ENCODE measurements at regions not wholly inside any gene's neighbourhood (a gene's known extent, or its start where the extent isn't known, plus 50 kb on each side); places are given as distances from the start of the nearest gene placed in this dataset.

- CTCF ChIA-PET, result no interaction called here
- H3K4me2 ChIP-seq (ENCODE audit: low read length), result no peak overlapping the region
- TF ChIP-seq ZFX (IDR thresholded peaks at IDR 0.05) (no peak), SP1 (IDR thresholded peaks at IDR 0.05; ENCODE audit: low read depth) (no peak), EGR1 (IDR thresholded peaks at IDR 0.05; ENCODE audit: low read depth) (no peak), POLR2AphosphoS5 (IDR thresholded peaks at IDR 0.05; ENCODE audit: low read depth, low read length) (no peak), ELF1 (IDR thresholded peaks at IDR 0.05; ENCODE audit: borderline replicate concordance, low read depth) (no peak), EZH2phosphoT487 (IDR thresholded peaks at IDR 0.05; ENCODE audit: borderline replicate concordance) (no peak), ZBTB33 (IDR thresholded peaks at IDR 0.05; ENCODE audit: extremely low read depth, insufficient replicate concordance, low read length) (no peak), FOSL1 (IDR thresholded peaks at IDR 0.05; ENCODE audit: low read depth) (no peak), MAX (IDR thresholded peaks at IDR 0.05) (no peak), SRF (IDR thresholded peaks at IDR 0.05; ENCODE audit: low read depth) (no peak), EZH2 (IDR thresholded peaks at IDR 0.05) (no peak), POLR2A (IDR thresholded peaks at IDR 0.05; ENCODE audit: borderline replicate concordance, extremely low read depth, insufficient read depth, insufficient read length) (no peak), CBX3 (IDR thresholded peaks at IDR 0.05; ENCODE audit: low read depth) (no peak), SIN3A (IDR thresholded peaks at IDR 0.05; ENCODE audit: low read depth) (no peak), RAD21 (IDR thresholded peaks at IDR 0.05; ENCODE audit: low read depth) (no peak), ZNF274 (IDR thresholded peaks at IDR 0.05; ENCODE audit: low read depth, low read length) (no peak), CTCF (IDR thresholded peaks at IDR 0.05 in 2 of 3, conservative IDR thresholded peaks at IDR 0.05 in 1 of 3; ENCODE audit: borderline replicate concordance in 1 of 3, insufficient read depth in 1 of 3, low read depth in 2 of 3, low read length in 2 of 3) (no peak)
Measured at GRCh38 chr10:132482090-132482800, 55.3 kb upstream of the INPP5A start.

More at GRCh38 chr10:132482090-132482800, 55.3 kb upstream of the INPP5A start:
- Histone ChIP-seq H3K27me3 (ENCODE audit: insufficient read depth, low read length) (no peaks in the 10 kb centered on the region), H3K4me1 (ENCODE audit: control insufficient read depth in 1 of 2, insufficient read depth in 2 of 2, low read length in 2 of 2) (no peaks in the 10 kb centered on the region), H3K9me2 (ENCODE audit: insufficient read depth) (no peaks in the 10 kb centered on the region), H3K27ac (ENCODE audit: low read depth, low read length) (no peak overlapping the region), H3K9ac (ENCODE audit: low read length) (no peak overlapping the region), H4K20me1 (ENCODE audit: insufficient read depth) (no peaks in the 10 kb centered on the region), H3K79me2 (ENCODE audit: insufficient read depth, low read length) (no peaks in the 10 kb centered on the region), H3K36me3 (ENCODE audit: control insufficient read depth in 1 of 2, insufficient read depth in 2 of 2, low read length in 2 of 2) (no peaks in the 10 kb centered on the region), H3K9me3 (ENCODE audit: control insufficient read depth in 1 of 2, insufficient read depth in 1 of 2, low read depth in 1 of 2, low read length in 2 of 2) (no peaks in the 10 kb centered on the region), H3K4me3 (replicated peaks in 1 of 2; ENCODE audit: low read depth in 1 of 2, low read length in 2 of 2) (no peak overlapping the region), H2AFZ (ENCODE audit: low read depth, low read length, poor library complexity, severe bottlenecking) (no peak overlapping the region)
- ChIA-PET RAD21 (ENCODE audit: low non-redundant PET in 1 of 2, low total read pairs in 2 of 2, uncharacterized antibody in 2 of 2, unreplicated experiment in 2 of 2) (no interaction called here), POLR2A (no interaction called here)
- no peak for DNase-seq (ENCODE audit: low read depth, low spot score)
- ATAC-seq, result no peak
- intact Hi-C loops (cut with micrococcal nuclease), result no loop called here
- BruUV-seq (replicated peaks), result no TSS peak

All from HCT116 (cell line).